Esophagus muscularis mucosa (tissue), 3 donors: ENCODE measurements at regions not wholly inside any gene's neighbourhood (a gene's known extent, or its start where the extent isn't known, plus 50 kb on each side); places are given as distances from the start of the nearest gene placed in this dataset.

Experiments
- CTCF ChIP-seq, 3 experiments: fragments of 200-600 bp in 2 of 3; fragments of 450-650 bp in 1 of 3; sonication (generic) in 2 of 3; IDR thresholded peaks; one replicate each; pipeline ENCODE4 v1.5.1; 2017 to 2019; ENCODE audit warnings: antibody characterized with exemption in 3 of 3, mild to moderate bottlenecking in 2 of 3, moderate library complexity in 1 of 3
- EP300 ChIP-seq: sonication (generic); formaldehyde crosslinking; IDR thresholded peaks from one replicate; pipeline ENCODE4 v1.6.1; 2017; ENCODE audit warnings: antibody characterized with exemption

- TF ChIP-seq EP300 = no peak
- no peak for TF ChIP-seq CTCF (IDR thresholded peaks at IDR 0.05)
Measured at GRCh38 chr5:110894805-110895204, 156.0 kb downstream of the SLC25A46 start.
